IPS-20b (cell line): ENCODE measurements at regions not wholly inside any gene's neighbourhood (a gene's known extent, or its start where the extent isn't known, plus 50 kb on each side); places are given as distances from the start of the nearest gene placed in this dataset.
"Not testable (repeated sequence)": the region's sequence is repeated elsewhere in the genome, so short reads cannot be mapped to it uniquely, and the experiment has no call there.

ENCODE experiments used
- H3K27ac ChIP-seq: one replicate; pipeline ENCODE4 v1.5.1; 2013; ENCODE audit warnings: low read length
- H3K27me3 ChIP-seq: 2 replicates; pipeline ENCODE4 v1.6.1; 2013; ENCODE audit warnings: mild to moderate bottlenecking, low read length, inconsistent platforms; ENCODE audit not compliant: insufficient read depth
- H3K36me3 ChIP-seq: 2 replicates; pipeline ENCODE4 v1.6.1; 2013; ENCODE audit warnings: low read depth, mild to moderate bottlenecking, inconsistent platforms, low read length, moderate library complexity; ENCODE audit not compliant: insufficient read depth
- H3K4me1 ChIP-seq: 2 replicates; pipeline ENCODE4 v1.6.1; 2013; ENCODE audit warnings: mild to moderate bottlenecking, control low read depth, inconsistent platforms, low read length, moderate library complexity; ENCODE audit not compliant: insufficient read depth
- H3K4me3 ChIP-seq: 2 replicates; pipeline ENCODE4 v1.5.1; 2013; ENCODE audit warnings: mild to moderate bottlenecking, low read length, inconsistent platforms
- H3K9ac ChIP-seq: 2 replicates; pipeline ENCODE4 v1.6.1; 2013; ENCODE audit warnings: low read depth, mild to moderate bottlenecking, inconsistent platforms, low read length, moderate library complexity
- H3K9me3 ChIP-seq: 2 replicates; pipeline ENCODE4 v1.6.1; 2013; ENCODE audit warnings: mild to moderate bottlenecking, low read depth, low read length, inconsistent platforms; ENCODE audit not compliant: insufficient read depth

DNA sequence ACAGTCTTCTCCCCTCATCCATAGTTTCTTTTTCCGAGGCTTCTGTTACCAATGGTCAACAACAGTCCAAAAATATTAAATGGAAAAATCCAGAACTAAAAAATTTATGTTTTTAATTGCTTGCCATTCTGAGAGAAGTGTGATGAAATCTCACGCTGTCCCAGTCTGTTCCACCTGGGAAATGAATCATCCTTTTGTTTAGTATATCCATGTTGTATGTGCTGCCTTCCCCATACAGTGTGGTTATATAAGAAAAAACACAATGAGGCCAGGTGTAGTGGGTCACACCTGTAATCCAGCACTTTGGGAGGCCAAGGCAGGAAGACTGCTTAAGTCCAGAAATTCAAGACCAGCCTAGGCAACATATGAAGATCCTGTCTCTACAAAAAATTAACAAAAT, 161.6 kb downstream of the CHIC2 start:
- peaks cover 23% of the 10 kb centered on the region for H3K27me3 ChIP-seq
- no peak overlapping the region for H3K9ac ChIP-seq
- H3K4me1 ChIP-seq: peaks cover 10% of the 10 kb centered on the region; the same call in 1 of the 2 replicates
- H3K36me3 ChIP-seq: no peaks in the 10 kb centered on the region
- no peak overlapping the region for H3K27ac ChIP-seq
- H3K4me3 ChIP-seq: no peak overlapping the region
- no peaks in the 10 kb centered on the region for H3K9me3 ChIP-seq

DNA sequence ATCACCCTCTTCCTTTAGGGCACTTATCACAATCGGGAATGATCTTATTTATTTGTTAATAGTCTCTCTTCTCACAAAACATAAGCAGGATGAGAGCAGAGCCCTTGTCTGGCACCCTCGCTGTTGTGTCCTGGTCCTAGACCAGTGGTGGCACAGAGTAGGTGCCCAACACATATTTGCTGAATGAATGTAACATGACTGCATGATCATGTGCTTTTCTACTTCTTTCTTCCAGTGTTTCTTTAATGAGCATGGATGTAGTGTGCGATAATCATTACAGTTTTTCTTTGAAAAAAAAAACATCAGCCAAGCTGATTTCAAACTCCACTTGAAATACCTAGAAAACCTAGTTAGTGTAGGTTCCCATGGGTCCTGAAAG, 164.1 kb downstream of the CHIC2 start:
- no peak overlapping the region for H3K4me3 ChIP-seq
- H3K4me1 ChIP-seq: no peaks in the 10 kb centered on the region
- no peak overlapping the region for H3K9ac ChIP-seq
- peaks cover 5% of the 10 kb centered on the region; the same call in 1 of the 2 replicates for H3K27me3 ChIP-seq
- H3K9me3 ChIP-seq: no peaks in the 10 kb centered on the region
- no peak overlapping the region for H3K27ac ChIP-seq
- no peaks in the 10 kb centered on the region for H3K36me3 ChIP-seq

DNA sequence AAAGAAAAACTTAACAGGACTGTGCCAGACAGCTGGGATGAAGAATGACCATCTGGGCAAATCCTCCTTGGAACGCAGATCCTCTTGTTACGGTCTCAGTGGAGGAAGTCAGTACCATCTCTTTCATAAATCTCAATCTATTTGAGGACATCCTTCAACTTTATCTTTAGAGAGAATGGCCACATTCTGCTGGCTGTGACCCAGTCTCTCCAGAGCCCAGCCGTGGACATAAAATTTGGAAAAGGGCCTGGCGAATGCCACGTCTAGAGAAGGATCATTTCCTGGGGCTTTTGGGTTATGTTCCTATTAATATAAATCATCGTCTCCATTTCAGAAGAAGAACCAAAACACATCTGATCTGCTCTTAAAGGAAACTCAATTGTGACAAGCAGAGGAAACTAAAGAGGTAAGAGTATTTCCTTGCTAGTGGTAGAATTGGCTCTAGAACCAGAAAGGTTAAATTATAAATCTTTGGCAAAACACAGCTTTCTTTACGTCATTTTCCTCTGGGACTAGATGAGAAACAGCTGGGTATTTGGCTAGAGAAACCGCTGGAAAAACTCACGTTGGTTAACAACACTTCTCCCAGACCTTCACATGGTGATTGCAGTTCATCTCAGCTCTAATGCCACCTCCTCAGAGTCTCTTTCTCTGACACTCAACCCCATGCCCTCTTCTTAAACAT, 164.7 kb downstream of the CHIC2 start:
- H3K4me3 ChIP-seq: no peak overlapping the region
- no peak overlapping the region for H3K9ac ChIP-seq
- H3K27me3 ChIP-seq: peaks cover 4% of the 10 kb centered on the region; the same call in 1 of the 2 replicates
- no peak overlapping the region for H3K27ac ChIP-seq
- no peaks in the 10 kb centered on the region for H3K9me3 ChIP-seq
- H3K36me3 ChIP-seq: no peaks in the 10 kb centered on the region
- no peaks in the 10 kb centered on the region for H3K4me1 ChIP-seq

DNA sequence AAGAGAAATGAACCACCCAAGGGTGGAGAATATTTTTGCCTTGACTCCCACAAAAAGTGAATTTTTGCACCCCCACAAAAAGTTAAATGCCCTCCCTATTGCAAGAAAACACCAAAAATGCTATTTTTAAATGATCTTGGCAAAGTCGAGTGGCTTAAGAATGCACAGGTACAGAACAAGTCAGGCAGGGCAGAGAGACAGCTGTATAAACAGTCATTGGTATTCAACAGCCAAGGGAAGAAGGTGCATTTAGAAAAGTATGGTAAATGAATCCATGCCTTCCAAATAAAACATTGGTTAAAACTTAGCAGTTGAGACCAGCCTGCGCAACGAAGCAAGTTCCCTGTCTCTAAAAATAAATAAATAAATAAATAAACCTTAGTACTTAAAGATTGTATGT, 169.3 kb downstream of the CHIC2 start:
- H3K27ac ChIP-seq: no peak overlapping the region
- no peaks in the 10 kb centered on the region for H3K36me3 ChIP-seq
- H3K4me3 ChIP-seq: no peak overlapping the region
- no peaks in the 10 kb centered on the region for H3K4me1 ChIP-seq
- no peaks in the 10 kb centered on the region for H3K9me3 ChIP-seq
- no peaks in the 10 kb centered on the region for H3K27me3 ChIP-seq
- no peak overlapping the region for H3K9ac ChIP-seq

DNA sequence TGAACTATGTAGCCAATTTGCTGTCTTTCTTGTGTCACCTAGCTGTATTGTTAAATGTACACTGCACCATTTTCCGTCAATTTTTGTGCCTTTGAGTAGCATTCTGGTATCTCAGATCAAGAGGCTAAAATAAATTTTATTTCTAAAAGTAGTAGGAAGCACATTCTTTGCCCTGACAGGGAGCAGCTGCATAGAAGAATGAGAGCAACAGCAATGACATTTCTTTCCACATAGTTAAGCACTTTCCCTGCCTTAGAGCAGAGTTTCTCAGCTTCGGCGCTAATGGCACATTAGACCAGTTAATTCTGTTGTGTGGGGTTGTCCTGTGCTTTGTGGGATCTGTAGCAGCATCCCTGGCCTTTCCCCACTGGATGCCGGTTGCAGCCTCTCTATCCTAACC, 173.9 kb downstream of the CHIC2 start:
- H3K36me3 ChIP-seq: no peaks in the 10 kb centered on the region
- no peak overlapping the region for H3K4me3 ChIP-seq
- H3K4me1 ChIP-seq: no peaks in the 10 kb centered on the region
- H3K27me3 ChIP-seq: no peaks in the 10 kb centered on the region
- no peaks in the 10 kb centered on the region for H3K9me3 ChIP-seq
- H3K27ac ChIP-seq: no peak overlapping the region
- H3K9ac ChIP-seq: no peak overlapping the region

DNA sequence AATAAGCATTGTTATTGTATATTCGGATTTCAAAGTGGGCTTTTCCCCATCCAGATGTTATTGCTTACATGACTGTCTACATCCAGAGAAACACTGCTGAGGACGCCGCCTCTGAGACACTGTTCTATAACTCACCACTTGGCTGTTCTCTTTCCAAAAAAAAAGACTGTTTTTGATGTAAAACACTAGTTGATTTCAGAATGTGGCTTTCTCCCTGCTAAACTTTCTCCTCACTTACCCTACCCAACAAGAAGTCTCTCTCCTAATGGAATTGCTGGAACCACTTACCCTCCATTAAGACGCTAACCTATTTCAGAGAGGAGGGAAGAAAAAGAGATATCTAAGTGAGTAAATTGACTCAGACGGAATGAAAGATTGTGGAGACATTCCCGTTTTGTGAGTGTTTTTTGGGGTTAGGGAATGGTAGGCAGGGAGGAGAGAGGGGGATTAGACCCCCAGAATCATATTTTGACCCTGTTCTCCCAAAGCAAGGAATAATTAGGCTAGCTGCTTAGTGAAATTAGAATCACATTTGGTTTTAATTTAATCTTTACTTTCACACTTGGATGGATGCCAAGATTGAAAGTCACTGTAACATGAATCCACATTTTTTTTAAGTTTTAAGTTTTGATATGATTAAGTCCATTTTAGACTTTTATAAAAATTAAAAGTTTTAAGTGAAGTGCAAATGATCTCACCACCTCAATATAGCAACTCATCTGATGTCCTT, 174.9 kb downstream of the CHIC2 start:
- H3K4me3 ChIP-seq: no peak overlapping the region
- H3K9ac ChIP-seq: no peak overlapping the region
- H3K36me3 ChIP-seq: no peaks in the 10 kb centered on the region
- H3K4me1 ChIP-seq: no peaks in the 10 kb centered on the region
- no peaks in the 10 kb centered on the region for H3K9me3 ChIP-seq
- no peaks in the 10 kb centered on the region for H3K27me3 ChIP-seq
- no peak overlapping the region for H3K27ac ChIP-seq

DNA sequence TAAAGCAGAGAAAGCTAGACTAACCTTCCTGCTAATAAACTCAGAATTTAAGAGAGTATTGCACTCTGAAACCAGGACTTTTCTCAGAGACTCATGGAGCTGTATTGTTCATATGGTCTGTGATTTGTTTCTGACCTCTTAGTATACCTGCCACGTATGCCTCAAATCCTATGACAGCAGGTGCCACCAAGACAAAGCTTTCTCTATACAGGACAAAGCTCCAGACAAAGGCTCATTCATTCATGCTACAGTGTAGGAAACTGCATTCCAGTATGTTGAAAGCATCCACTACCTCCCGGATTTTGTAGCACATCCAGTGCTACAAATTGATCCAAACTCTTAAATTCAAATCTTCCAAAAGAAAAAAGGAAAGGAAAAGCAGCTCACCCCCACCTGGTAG, 178.3 kb downstream of the CHIC2 start:
- H3K27me3 ChIP-seq: no peaks in the 10 kb centered on the region
- H3K27ac ChIP-seq: no peak overlapping the region
- H3K9ac ChIP-seq: no peak overlapping the region
- no peaks in the 10 kb centered on the region for H3K4me1 ChIP-seq
- no peaks in the 10 kb centered on the region for H3K36me3 ChIP-seq
- no peaks in the 10 kb centered on the region for H3K9me3 ChIP-seq
- no peak overlapping the region for H3K4me3 ChIP-seq

DNA sequence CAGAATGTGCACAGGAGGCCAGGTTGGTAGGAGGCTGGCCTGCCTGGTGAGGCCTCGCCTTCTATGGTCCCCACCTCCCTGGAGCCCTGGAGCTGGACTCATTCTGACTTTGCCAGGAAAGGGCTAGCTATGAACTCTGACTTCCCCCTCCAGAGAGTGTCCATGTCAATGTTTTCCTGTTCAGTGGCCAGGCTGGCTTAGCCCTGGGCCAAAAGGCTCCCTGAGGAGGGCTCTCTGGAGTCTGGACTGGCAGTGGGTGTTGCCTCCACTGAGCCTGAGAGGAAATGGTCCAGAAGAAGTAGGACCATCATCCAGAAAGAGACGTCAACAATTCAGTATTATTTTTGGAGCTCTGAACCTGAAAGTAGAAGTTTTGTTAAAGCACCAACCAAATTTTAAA, 178.7 kb downstream of the CHIC2 start:
- H3K27me3 ChIP-seq: no peaks in the 10 kb centered on the region

DNA sequence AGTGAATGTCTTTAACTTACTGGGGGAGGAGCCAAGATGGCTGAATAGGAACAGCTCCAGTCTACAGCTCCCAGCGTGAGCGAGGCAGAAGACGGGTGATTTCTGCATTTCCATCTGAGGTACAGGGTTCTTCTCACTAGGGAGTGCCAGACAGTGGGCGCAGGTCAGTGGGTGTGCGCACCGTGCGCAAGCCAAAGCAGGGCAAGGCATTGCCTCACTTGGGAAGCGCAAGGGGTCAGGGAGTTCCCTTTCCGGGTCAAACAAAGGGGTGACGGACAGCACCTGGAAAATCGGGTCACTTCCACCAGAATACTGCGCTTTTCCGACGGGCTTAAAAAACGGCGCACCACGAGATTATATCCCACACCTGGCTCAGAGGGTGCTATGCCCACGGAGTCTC, 187.3 kb downstream of the CHIC2 start:
- H3K4me3 ChIP-seq, H3K27me3 ChIP-seq, H3K27ac ChIP-seq, H3K36me3 ChIP-seq, H3K9ac ChIP-seq, H3K9me3 ChIP-seq, H3K4me1 ChIP-seq: not testable (repeated sequence)

More for the DNA sequence above, 178.7 kb downstream of the CHIC2 start:
- Histone ChIP-seq H3K27ac (no peak overlapping the region), H3K9me3 (no peaks in the 10 kb centered on the region), H3K4me3 (no peak overlapping the region), H3K36me3 (no peaks in the 10 kb centered on the region), H3K4me1 (no peaks in the 10 kb centered on the region), H3K9ac (no peak overlapping the region)

DNA sequence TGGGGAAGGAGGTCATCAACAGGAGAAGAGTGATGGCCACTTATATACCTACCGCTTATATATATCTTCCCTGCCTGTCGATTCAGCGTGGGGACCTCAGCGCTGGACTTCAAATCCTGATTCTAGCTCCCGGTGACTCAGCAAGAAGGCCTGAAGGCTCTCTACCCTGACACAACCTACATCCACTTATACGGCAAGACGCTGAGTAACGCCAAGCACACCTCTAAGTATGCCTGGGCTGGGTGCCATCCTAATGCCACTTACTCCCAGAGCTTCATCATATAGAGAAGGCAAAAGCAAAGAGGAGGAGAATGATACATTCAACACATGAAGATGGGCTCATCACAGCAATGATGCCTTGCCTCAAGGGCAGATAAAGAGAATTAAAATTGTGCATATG, 198.3 kb downstream of the CHIC2 start:
- H3K9ac ChIP-seq: no peak overlapping the region
- H3K27me3 ChIP-seq: no peaks in the 10 kb centered on the region
- no peaks in the 10 kb centered on the region for H3K4me1 ChIP-seq
- H3K36me3 ChIP-seq: no peaks in the 10 kb centered on the region
- no peaks in the 10 kb centered on the region for H3K9me3 ChIP-seq
- H3K4me3 ChIP-seq: no peak overlapping the region
- no peak overlapping the region for H3K27ac ChIP-seq

DNA sequence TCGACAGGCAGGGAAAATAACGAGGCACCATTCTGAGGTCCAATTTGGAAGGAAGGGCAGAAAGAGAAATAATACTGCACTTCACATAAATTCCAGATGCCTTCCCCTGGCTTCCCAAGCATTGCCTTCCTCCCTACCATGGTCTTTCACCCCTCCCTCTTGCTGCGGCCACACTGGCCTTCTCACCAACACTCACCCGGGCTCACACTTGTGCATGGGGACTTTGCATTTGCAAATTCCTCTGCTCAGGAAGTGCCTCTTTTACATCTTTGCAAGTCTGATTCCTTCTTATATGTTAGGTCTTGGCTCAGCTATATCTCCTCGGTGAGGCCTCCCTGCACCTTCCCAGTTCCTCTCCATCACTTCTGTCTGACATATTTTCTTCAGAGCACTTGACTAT, 199.4 kb downstream of the CHIC2 start:
- Histone ChIP-seq H3K27me3 (no peaks in the 10 kb centered on the region), H3K27ac (no peak overlapping the region), H3K9me3 (no peaks in the 10 kb centered on the region), H3K9ac (no peak overlapping the region), H3K4me1 (no peaks in the 10 kb centered on the region), H3K4me3 (no peak overlapping the region), H3K36me3 (no peaks in the 10 kb centered on the region)

DNA sequence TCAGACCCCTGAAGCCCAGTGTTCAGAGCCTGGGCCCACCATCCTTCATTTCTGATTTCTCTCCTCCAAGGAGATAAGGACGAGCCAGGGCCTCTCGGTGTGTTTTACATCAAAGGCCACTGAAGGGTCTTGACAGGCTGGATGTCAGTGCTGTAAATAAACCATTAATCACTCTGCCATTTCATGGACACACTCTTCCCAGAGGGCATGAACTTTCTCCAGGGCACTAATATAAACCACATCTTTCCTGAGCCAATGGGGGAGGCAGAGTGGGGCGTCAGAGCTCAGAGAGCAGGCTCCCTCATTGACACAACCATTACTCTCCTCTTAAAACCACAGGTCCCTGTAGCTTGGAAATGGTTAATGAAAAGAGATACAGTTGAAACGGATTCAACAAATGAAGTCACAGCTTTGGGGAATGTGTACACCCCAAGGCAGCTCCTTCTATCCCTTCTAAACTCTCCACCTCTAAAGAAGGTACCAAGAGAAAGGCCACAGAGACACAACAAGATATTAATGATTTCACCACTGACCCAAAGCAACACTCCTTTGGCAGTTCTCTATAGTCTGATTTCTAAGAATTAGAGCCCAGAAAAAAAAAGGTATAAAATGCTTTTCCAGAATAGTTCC, 200.6 kb downstream of the CHIC2 start:
- Histone ChIP-seq H3K4me1 (no peaks in the 10 kb centered on the region), H3K9me3 (no peaks in the 10 kb centered on the region), H3K27me3 (no peaks in the 10 kb centered on the region), H3K4me3 (no peak overlapping the region), H3K27ac (no peak overlapping the region), H3K9ac (no peak overlapping the region), H3K36me3 (no peaks in the 10 kb centered on the region)
